ENCODE measurements at regions not wholly inside any gene's neighbourhood (a gene's known extent, or its start where the extent isn't known, plus 50 kb on each side); places are given as distances from the start of the nearest gene placed in this dataset.

- TF ChIP-seq EZH2 (IDR thresholded peaks at IDR 0.05; ENCODE audit: insufficient read depth, poor library complexity, severe bottlenecking): no peak
- TF ChIP-seq EZH2phosphoT487 (IDR thresholded peaks at IDR 0.05; ENCODE audit: insufficient read depth, low read depth): 0 out of 2 replicates have a peak, but pooled peaks have one; percentile 30
Measured at GRCh38 chr6:14743474-14744211, 502.2 kb upstream of the JARID2 start.

All from GM23248 (cell line).